ENCODE measurements at regions not wholly inside any gene's neighbourhood (a gene's known extent, or its start where the extent isn't known, plus 50 kb on each side); places are given as distances from the start of the nearest gene placed in this dataset.

GRCh38 chr4:156665780-156666366 lies 305.7 kb downstream of the PDGFC start:
- H3K36me3 ChIP-seq (ENCODE audit: insufficient read depth, low read length): no peaks in the 10 kb centered on the region
- no peaks in the 10 kb centered on the region for H3K9me3 ChIP-seq (ENCODE audit: insufficient read depth, low read length, severe bottlenecking)
- H3K27ac ChIP-seq (ENCODE audit: low read length): no peak overlapping the region
- TF ChIP-seq EZH2 (IDR thresholded peaks at IDR 0.05; ENCODE audit: borderline replicate concordance, low read depth, low read length, severe bottlenecking): no peak
- TF ChIP-seq, protein P1, sequence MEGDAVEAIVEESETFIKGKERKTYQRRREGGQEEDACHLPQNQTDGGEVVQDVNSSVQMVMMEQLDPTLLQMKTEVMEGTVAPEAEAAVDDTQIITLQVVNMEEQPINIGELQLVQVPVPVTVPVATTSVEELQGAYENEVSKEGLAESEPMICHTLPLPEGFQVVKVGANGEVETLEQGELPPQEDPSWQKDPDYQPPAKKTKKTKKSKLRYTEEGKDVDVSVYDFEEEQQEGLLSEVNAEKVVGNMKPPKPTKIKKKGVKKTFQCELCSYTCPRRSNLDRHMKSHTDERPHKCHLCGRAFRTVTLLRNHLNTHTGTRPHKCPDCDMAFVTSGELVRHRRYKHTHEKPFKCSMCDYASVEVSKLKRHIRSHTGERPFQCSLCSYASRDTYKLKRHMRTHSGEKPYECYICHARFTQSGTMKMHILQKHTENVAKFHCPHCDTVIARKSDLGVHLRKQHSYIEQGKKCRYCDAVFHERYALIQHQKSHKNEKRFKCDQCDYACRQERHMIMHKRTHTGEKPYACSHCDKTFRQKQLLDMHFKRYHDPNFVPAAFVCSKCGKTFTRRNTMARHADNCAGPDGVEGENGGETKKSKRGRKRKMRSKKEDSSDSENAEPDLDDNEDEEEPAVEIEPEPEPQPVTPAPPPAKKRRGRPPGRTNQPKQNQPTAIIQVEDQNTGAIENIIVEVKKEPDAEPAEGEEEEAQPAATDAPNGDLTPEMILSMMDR (IDR thresholded peaks at IDR 0.05; ENCODE audit: borderline replicate concordance, extremely low read depth, low read length, poor library complexity, severe bottlenecking): no peak
- H3K79me2 ChIP-seq (ENCODE audit: insufficient read depth, low read length): no peaks in the 10 kb centered on the region
- H3K4me1 ChIP-seq (ENCODE audit: insufficient read depth, low read length): no peaks in the 10 kb centered on the region
- no peak overlapping the region for H3K4me2 ChIP-seq (ENCODE audit: insufficient read depth, low read length)
- no peaks in the 10 kb centered on the region for H3K27me3 ChIP-seq (ENCODE audit: insufficient read depth, low read length, poor library complexity)
- no peak overlapping the region for H2AFZ ChIP-seq (ENCODE audit: low read depth, low read length)
- ATAC-seq (ENCODE audit: insufficient read depth, low read depth): no peak
- DNase-seq: no peak
- H4K20me1 ChIP-seq (ENCODE audit: insufficient read depth, low read length): no peaks in the 10 kb centered on the region
- no peak overlapping the region for H3K4me3 ChIP-seq (ENCODE audit: low read depth in 1 of 2, low read length in 2 of 2)
- H3K9ac ChIP-seq (ENCODE audit: low read depth, low read length): no peak overlapping the region

DNA sequence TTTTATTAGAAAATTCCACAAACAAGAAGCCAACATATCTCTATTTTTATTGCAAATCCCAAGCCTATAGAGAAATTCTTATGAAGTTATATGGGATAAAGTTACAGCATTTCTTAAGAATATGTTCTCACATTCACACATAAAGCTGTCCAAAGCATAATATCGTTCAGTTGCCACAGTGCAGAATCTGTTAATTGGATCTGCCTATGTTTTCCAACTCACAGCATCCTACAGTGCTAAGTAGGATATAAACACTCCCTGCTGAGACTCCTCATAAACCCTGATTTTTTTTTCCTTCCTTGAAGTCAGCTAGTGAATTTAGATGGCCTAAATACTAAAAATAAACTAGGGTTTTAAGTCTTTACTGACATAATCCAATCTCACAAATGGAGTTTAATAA lies 307.9 kb downstream of the PDGFC start:
- no peak for DNase-seq
- H3K27me3 ChIP-seq (ENCODE audit: insufficient read depth, low read length, poor library complexity): no peaks in the 10 kb centered on the region
- H3K9ac ChIP-seq (ENCODE audit: low read depth, low read length): no peak overlapping the region
- no peaks in the 10 kb centered on the region for H3K9me3 ChIP-seq (ENCODE audit: insufficient read depth, low read length, severe bottlenecking)
- ATAC-seq (ENCODE audit: insufficient read depth, low read depth): no peak
- no peak for TF ChIP-seq EZH2 (IDR thresholded peaks at IDR 0.05; ENCODE audit: borderline replicate concordance, low read depth, low read length, severe bottlenecking)
- TF ChIP-seq, protein P1 (IDR thresholded peaks at IDR 0.05; ENCODE audit: borderline replicate concordance, extremely low read depth, low read length, poor library complexity, severe bottlenecking): no peak
- H3K4me3 ChIP-seq (ENCODE audit: low read depth in 1 of 2, low read length in 2 of 2): no peak overlapping the region
- no peaks in the 10 kb centered on the region for H3K36me3 ChIP-seq (ENCODE audit: insufficient read depth, low read length)
- H2AFZ ChIP-seq (ENCODE audit: low read depth, low read length): no peak overlapping the region
- no peaks in the 10 kb centered on the region for H3K79me2 ChIP-seq (ENCODE audit: insufficient read depth, low read length)
- no peaks in the 10 kb centered on the region for H4K20me1 ChIP-seq (ENCODE audit: insufficient read depth, low read length)
- H3K4me2 ChIP-seq (ENCODE audit: insufficient read depth, low read length): no peak overlapping the region
- H3K27ac ChIP-seq (ENCODE audit: low read length): no peak overlapping the region
- no peaks in the 10 kb centered on the region for H3K4me1 ChIP-seq (ENCODE audit: insufficient read depth, low read length)

- ATAC-seq (ENCODE audit: insufficient read depth, low read depth) (no peak), DNase-seq (no peak)
- no peaks in the 10 kb centered on the region for H3K9me3 ChIP-seq (ENCODE audit: insufficient read depth, low read length, severe bottlenecking)
- no peaks in the 10 kb centered on the region for H3K36me3 ChIP-seq (ENCODE audit: insufficient read depth, low read length)
- TF ChIP-seq, protein P1 (IDR thresholded peaks at IDR 0.05; ENCODE audit: borderline replicate concordance, extremely low read depth, low read length, poor library complexity, severe bottlenecking): no peak
- no peak for TF ChIP-seq EZH2 (IDR thresholded peaks at IDR 0.05; ENCODE audit: borderline replicate concordance, low read depth, low read length, severe bottlenecking)
- no peaks in the 10 kb centered on the region for H3K27me3 ChIP-seq (ENCODE audit: insufficient read depth, low read length, poor library complexity)
- no peak overlapping the region for H3K4me2 ChIP-seq (ENCODE audit: insufficient read depth, low read length)
- H3K4me3 ChIP-seq (ENCODE audit: low read depth in 1 of 2, low read length in 2 of 2): no peak overlapping the region
- H3K79me2 ChIP-seq (ENCODE audit: insufficient read depth, low read length): no peaks in the 10 kb centered on the region
- H2AFZ ChIP-seq (ENCODE audit: low read depth, low read length): no peak overlapping the region
- no peak overlapping the region for H3K27ac ChIP-seq (ENCODE audit: low read length)
- H3K9ac ChIP-seq (ENCODE audit: low read depth, low read length): no peak overlapping the region
- no peaks in the 10 kb centered on the region for H4K20me1 ChIP-seq (ENCODE audit: insufficient read depth, low read length)
- no peaks in the 10 kb centered on the region for H3K4me1 ChIP-seq (ENCODE audit: insufficient read depth, low read length)
Observed at GRCh38 chr4:156662921-156663320, 308.7 kb downstream of the PDGFC start.
